ENCODE measurements at regions not wholly inside any gene's neighbourhood (a gene's known extent, or its start where the extent isn't known, plus 50 kb on each side); places are given as distances from the start of the nearest gene placed in this dataset.

DNA sequence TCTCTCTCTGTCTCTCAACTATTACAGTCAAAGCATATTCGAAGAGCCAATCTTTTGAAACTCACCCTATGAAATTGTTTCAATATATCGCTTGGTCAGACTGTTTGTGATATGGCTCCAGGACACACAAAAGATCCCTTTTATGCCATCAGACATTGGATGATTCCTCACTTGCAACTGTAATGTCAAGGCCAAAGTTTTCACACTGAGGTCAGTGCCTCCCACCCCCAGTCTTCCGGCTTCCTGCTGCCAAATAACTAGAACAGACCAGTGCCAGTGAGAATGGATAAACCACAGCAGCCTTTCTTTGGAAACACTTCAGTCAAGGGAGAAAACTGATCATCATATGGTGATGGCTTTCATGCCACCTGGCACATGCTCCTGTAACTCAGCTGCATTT, 321.9 kb upstream of the ZFHX3 start (continued):
- TF ChIP-seq, protein P1, sequence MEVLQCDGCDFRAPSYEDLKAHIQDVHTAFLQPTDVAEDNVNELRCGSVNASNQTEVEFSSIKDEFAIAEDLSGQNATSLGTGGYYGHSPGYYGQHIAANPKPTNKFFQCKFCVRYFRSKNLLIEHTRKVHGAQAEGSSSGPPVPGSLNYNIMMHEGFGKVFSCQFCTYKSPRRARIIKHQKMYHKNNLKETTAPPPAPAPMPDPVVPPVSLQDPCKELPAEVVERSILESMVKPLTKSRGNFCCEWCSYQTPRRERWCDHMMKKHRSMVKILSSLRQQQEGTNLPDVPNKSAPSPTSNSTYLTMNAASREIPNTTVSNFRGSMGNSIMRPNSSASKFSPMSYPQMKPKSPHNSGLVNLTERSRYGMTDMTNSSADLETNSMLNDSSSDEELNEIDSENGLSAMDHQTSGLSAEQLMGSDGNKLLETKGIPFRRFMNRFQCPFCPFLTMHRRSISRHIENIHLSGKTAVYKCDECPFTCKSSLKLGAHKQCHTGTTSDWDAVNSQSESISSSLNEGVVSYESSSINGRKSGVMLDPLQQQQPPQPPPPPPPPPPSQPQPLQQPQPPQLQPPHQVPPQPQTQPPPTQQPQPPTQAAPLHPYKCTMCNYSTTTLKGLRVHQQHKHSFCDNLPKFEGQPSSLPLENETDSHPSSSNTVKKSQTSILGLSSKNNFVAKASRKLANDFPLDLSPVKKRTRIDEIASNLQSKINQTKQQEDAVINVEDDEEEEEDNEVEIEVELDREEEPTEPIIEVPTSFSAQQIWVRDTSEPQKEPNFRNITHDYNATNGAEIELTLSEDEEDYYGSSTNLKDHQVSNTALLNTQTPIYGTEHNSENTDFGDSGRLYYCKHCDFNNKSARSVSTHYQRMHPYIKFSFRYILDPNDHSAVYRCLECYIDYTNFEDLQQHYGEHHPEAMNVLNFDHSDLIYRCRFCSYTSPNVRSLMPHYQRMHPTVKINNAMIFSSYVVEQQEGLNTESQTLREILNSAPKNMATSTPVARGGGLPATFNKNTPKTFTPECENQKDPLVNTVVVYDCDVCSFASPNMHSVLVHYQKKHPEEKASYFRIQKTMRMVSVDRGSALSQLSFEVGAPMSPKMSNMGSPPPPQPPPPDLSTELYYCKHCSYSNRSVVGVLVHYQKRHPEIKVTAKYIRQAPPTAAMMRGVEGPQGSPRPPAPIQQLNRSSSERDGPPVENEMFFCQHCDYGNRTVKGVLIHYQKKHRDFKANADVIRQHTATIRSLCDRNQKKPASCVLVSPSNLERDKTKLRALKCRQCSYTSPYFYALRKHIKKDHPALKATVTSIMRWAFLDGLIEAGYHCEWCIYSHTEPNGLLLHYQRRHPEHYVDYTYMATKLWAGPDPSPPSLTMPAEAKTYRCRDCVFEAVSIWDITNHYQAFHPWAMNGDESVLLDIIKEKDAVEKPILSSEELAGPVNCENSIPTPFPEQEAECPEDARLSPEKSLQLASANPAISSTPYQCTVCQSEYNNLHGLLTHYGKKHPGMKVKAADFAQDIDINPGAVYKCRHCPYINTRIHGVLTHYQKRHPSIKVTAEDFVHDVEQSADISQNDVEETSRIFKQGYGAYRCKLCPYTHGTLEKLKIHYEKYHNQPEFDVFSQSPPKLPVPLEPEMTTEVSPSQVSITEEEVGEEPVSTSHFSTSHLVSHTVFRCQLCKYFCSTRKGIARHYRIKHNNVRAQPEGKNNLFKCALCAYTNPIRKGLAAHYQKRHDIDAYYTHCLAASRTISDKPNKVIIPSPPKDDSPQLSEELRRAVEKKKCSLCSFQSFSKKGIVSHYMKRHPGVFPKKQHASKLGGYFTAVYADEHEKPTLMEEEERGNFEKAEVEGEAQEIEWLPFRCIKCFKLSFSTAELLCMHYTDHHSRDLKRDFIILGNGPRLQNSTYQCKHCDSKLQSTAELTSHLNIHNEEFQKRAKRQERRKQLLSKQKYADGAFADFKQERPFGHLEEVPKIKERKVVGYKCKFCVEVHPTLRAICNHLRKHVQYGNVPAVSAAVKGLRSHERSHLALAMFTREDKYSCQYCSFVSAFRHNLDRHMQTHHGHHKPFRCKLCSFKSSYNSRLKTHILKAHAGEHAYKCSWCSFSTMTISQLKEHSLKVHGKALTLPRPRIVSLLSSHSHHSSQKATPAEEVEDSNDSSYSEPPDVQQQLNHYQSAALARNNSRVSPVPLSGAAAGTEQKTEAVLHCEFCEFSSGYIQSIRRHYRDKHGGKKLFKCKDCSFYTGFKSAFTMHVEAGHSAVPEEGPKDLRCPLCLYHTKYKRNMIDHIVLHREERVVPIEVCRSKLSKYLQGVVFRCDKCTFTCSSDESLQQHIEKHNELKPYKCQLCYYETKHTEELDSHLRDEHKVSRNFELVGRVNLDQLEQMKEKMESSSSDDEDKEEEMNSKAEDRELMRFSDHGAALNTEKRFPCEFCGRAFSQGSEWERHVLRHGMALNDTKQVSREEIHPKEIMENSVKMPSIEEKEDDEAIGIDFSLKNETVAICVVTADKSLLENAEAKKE (CRISPR knock-in tag; IDR thresholded peaks at IDR 0.05), result no peak

DNA sequence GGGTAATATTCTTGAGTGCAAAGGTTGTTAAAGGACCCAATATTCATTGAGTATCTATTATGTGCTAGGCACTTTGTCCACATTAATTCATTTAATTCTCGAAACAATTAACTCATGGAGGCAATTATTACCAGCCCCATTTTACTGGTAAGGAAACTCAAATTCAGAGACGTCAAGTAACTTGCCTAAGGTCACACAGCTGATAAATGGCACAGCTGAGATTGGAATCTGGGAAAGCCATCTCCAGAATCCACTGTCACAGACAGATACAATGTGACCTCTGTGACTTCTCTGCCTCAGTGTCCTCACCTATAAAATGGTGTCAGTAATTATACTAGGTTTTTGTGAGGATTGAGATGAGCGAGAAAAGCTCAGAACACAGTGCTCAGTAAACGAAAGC, 320.8 kb upstream of the ZFHX3 start:
- ATAC-seq, result no peak
- H3K36me3 ChIP-seq (ENCODE audit: insufficient read depth), result no peaks in the 10 kb centered on the region; the same call in 1 of the 2 replicates
- H3K27me3 ChIP-seq (ENCODE audit: insufficient read depth), result no peaks in the 10 kb centered on the region
- H3K9me2 ChIP-seq (ENCODE audit: insufficient read depth), result no peaks in the 10 kb centered on the region
- no peak overlapping the region for H3K4me3 ChIP-seq
- H3K4me2 ChIP-seq, result no peak overlapping the region
- H3F3A ChIP-seq (replicated peaks; ENCODE audit: low read depth), result no peaks in the 10 kb centered on the region
- H2AFZ ChIP-seq, result no peak overlapping the region
- no peak for DNase-seq (ENCODE audit: low spot score)
- H3K4me3 Mint-ChIP-seq, result no peak overlapping the region
- no peak overlapping the region for H3K27ac ChIP-seq (ENCODE audit: low read depth)
- no peaks in the 10 kb centered on the region for H4K20me1 ChIP-seq (replicated peaks; ENCODE audit: insufficient read depth)
- no peaks in the 10 kb centered on the region for H3K79me2 ChIP-seq (replicated peaks; ENCODE audit: insufficient read depth)
- H3K4me1 ChIP-seq (ENCODE audit: insufficient read depth), result no peaks in the 10 kb centered on the region
- H3K27ac Mint-ChIP-seq, result no peak overlapping the region
- peaks cover 3% of the 10 kb centered on the region for H3K27me3 Mint-ChIP-seq (ENCODE audit: insufficient read depth, low read depth, poor library complexity)
- peaks cover 5% of the 10 kb centered on the region; the same call in 2 of the 3 replicates for H3K4me1 Mint-ChIP-seq
- H3K36me3 Mint-ChIP-seq (ENCODE audit: low read depth), result no peaks in the 10 kb centered on the region
- H3K9me3 Mint-ChIP-seq, result no peaks in the 10 kb centered on the region
- TF ChIP-seq, protein P2, sequence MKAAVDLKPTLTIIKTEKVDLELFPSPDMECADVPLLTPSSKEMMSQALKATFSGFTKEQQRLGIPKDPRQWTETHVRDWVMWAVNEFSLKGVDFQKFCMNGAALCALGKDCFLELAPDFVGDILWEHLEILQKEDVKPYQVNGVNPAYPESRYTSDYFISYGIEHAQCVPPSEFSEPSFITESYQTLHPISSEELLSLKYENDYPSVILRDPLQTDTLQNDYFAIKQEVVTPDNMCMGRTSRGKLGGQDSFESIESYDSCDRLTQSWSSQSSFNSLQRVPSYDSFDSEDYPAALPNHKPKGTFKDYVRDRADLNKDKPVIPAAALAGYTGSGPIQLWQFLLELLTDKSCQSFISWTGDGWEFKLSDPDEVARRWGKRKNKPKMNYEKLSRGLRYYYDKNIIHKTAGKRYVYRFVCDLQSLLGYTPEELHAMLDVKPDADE (IDR thresholded peaks at IDR 0.05), result no peak
- TF ChIP-seq EZH2phosphoT487 (IDR thresholded peaks at IDR 0.05; ENCODE audit: unreplicated experiment), result no peak
- TF ChIP-seq ZNF331 (CRISPR knock-in tag; IDR thresholded peaks at IDR 0.05; ENCODE audit: low read depth), result no peak
- TF ChIP-seq CREB1 (CRISPR knock-in tag; IDR thresholded peaks at IDR 0.05; ENCODE audit: low read depth), result no peak
- no peak for TF ChIP-seq ZNF114 (CRISPR knock-in tag; IDR thresholded peaks at IDR 0.05)
- no peak for TF ChIP-seq EZH2 (IDR thresholded peaks at IDR 0.05; ENCODE audit: low read depth, unreplicated experiment)
- TF ChIP-seq, protein P3, sequence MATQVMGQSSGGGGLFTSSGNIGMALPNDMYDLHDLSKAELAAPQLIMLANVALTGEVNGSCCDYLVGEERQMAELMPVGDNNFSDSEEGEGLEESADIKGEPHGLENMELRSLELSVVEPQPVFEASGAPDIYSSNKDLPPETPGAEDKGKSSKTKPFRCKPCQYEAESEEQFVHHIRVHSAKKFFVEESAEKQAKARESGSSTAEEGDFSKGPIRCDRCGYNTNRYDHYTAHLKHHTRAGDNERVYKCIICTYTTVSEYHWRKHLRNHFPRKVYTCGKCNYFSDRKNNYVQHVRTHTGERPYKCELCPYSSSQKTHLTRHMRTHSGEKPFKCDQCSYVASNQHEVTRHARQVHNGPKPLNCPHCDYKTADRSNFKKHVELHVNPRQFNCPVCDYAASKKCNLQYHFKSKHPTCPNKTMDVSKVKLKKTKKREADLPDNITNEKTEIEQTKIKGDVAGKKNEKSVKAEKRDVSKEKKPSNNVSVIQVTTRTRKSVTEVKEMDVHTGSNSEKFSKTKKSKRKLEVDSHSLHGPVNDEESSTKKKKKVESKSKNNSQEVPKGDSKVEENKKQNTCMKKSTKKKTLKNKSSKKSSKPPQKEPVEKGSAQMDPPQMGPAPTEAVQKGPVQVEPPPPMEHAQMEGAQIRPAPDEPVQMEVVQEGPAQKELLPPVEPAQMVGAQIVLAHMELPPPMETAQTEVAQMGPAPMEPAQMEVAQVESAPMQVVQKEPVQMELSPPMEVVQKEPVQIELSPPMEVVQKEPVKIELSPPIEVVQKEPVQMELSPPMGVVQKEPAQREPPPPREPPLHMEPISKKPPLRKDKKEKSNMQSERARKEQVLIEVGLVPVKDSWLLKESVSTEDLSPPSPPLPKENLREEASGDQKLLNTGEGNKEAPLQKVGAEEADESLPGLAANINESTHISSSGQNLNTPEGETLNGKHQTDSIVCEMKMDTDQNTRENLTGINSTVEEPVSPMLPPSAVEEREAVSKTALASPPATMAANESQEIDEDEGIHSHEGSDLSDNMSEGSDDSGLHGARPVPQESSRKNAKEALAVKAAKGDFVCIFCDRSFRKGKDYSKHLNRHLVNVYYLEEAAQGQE (IDR thresholded peaks at IDR 0.05; ENCODE audit: unreplicated experiment), result no peak
- TF ChIP-seq STAT1 (IDR thresholded peaks at IDR 0.05; ENCODE audit: unreplicated experiment), result no peak
- no peak for TF ChIP-seq JUNB (IDR thresholded peaks at IDR 0.05; ENCODE audit: unreplicated experiment)
